GM19238 (cell line): ENCODE measurements at regions not wholly inside any gene's neighbourhood (a gene's known extent, or its start where the extent isn't known, plus 50 kb on each side); places are given as distances from the start of the nearest gene placed in this dataset.
"Not testable (repeated sequence)": the region's sequence is repeated elsewhere in the genome, so short reads cannot be mapped to it uniquely, and the experiment has no call there.

Source experiments
- DNase-seq: peaks from one replicate; pipeline ENCODE4 v3.0.0; 2011; ENCODE audit warnings: low spot score; ENCODE audit not compliant: insufficient read length

DNA sequence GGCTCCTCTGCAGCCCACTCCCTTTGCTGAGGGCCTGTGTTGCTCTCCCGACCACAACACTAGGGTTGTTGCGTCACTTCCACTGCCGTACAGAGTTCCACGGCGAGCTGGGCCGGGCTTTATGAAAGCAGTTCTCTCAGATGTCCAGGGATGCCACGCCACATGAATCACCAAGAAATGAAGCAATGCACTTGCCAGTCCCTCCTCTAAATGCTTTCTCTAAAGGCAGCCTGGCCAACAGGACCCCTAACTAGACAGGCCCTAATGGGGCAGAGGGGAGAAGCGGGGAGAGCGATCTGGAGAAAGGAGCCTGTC, 188.7 kb downstream of the CTTN start:
- DNase-seq = no peak

DNA sequence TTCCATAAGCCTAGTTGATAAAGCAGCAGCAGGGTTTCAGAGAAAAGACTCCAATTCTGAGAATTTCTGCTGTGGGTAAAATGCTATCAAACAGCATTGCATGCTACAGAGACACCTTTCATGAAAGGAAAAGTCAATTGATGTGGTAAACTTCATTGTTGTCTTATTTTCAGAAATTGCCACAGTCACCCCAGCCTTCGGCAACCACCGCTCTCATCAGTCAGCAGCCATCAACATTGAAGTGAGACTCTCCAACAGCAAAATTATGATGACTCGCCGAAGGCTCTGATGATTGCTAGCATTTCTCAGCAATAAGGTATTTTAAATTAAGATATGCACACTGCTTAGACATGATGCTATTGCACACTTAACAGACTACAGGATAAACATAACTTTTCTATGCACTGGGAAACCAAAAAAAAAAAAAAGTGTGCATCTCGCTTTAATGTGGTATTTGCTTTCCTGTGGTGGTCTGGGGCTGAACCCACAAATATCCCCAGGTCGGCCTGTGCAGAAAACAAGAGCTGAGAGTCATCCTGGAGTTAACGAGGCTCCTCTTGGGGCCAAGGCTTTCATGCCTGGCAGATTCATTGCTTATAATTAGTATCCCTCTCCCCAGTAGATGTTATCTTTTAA, 192.1 kb downstream of the CTTN start:
- no peak for DNase-seq

DNA sequence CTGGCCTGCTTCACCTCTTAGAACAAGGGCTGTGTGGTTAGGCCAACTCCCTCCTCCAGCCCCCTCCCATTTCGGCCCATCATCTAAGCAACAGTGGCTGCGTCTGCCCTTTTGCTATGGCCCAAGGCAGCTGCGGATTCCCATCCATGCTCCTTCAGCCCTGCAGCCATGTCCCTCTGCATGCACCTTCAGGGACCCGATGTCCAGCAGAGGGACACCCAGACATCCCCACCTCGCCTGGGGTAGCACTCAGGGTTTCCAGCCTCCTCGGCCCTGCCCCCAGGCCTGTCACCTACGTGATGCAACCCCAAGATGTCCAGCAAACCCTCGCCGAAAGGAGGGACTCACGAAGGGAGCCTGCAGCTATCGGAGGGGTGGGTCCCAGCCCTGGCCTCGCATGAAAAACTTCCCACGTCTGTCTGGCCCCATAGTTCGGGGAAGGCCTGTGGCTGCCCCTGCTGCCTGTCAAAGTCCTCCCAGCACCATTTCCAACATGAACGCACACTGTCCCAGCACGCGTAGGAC, 194.4 kb downstream of the CTTN start:
- DNase-seq = no peak

- DNase-seq = no peak
Measured at GRCh38 chr11:70593446-70593983, 195.2 kb downstream of the CTTN start.

DNA sequence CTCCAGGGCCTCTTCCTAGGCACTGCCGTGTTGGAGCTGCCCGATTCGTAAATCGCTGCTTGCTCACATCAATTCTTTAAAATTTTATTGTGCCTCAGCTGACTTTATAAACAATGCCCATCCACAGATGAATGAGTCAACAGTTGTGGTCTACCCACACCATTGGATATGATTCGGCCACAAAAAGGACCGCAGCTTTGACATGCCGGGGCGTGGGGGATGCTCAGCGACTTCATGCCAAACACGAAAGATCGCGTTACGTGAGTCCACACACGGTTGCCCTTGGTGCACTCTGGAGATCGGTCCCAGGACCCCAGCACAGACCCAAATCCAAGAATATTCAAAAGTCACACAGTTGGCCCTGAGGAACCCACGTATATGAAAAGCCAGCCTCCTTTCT, 195.7 kb downstream of the CTTN start:
- no peak for DNase-seq

- DNase-seq = no peak
Measured at GRCh38 chr11:70594606-70595005, 196.3 kb downstream of the CTTN start.

- DNase-seq = no peak
Measured at GRCh38 chr11:70595016-70595415, 196.7 kb downstream of the CTTN start.

DNA sequence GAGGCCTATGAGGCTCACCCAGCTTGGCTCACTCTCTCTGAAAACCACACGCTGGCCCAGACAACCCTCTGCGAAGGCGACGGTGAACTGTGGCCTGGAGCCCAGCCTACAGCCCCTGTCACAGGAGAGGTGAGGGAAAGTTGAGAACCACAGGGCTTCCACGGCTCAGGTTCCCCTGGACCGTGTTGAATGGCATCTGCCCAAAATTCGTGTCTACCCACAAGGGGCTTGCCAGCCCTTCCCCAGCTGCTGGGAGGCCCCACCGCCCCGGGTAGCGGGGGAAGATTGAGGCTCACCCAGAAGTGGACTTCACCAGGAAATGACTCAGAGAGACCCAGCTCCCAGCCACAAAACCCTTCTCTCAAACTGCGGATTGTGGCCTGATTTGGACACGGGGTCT, 197.1 kb downstream of the CTTN start:
- no peak for DNase-seq

DNA sequence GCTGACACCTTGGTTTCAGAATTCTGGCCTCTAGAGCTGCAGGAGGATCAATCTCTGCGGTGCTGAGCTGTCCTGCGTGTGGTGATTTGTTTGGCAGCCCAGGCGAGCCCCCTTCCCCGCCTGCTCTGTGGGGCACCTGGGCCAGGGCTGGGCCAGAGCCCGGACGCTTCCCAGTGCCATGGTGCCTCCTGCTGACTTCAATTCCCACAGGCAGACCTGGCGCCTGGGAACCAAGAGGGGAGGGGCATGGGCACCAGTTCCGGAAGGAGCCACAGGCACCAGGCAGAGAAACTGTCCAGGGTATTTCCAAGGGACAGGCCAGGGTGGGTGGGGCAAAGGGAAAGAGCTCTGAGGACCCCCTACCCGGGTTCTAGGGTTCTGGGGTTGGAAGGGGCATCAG, 197.8 kb downstream of the CTTN start:
- DNase-seq = no peak

GRCh38 chr11:70597006-70597555, 198.8 kb downstream of the CTTN start:
- DNase-seq = no peak

DNA sequence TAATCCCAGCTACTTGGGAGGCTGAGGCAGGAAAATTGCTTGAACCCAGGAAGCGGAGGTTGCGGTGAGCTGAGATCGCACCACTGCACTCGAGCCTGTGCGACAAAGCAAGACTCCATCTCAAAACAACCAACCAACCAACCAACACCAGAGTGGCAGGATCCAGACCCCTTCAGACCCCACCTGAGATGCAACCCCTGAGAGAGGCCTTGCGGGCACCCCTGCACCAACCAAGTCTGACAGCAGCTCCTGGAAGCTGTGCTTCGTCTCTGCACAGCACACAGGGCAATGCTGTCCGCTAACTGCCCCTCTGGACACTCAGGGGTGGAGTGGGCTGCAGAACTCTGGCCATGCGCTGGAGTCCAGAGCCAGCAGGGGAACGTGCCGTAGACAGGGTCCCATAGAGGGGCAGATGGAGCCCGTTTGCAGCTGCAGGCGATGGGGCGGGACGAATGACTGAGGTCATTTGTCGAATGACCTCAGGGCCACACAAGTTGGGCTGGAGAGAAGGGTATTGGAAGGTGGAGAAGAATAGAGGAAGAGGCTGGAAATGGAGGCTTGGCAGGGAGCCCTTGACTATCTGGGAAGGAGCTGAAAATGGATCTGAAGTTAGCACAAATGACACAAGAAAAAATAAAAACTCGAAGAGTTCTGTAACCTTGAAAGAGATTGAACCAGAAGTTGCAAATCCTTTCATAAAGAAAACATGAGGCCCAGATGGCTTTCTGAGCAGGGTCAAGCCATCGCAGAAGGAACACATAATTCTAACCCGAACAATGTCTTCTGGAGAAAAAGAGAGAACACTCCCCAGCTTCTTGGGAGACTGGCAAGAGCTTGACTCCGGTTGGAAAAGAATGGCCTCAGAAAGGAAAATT, 199.7 kb downstream of the CTTN start:
- no peak for DNase-seq

GRCh38 chr11:70600911-70601415, 202.6 kb downstream of the CTTN start:
- not testable (repeated sequence) for DNase-seq

- DNase-seq = no peak
Measured at GRCh38 chr11:70601861-70602538, 203.7 kb downstream of the CTTN start.

- DNase-seq = no peak
Measured at GRCh38 chr11:70603114-70603755, 204.9 kb downstream of the CTTN start.

DNA sequence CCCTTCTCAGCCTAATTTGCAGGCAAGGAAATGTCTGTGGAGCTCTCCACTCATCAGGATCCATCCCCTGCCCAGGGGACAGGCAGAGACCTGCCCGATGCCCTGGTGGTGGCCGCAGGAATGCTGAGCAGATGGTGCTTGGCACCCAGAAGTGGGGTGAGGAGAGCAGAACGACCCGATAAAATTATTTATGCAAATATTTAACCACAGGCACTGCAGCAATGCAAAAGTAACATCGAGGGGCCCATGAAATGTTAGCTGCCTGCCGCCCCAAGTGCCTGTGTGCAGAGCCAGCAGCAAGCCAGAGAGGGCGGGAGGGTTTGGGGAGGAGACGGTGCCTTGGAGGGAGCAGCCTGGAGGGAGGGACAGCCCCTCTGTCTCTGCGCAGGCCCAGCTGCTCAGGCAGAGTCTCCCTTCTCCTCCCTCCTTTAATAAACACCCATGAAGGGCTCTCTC, 205.5 kb downstream of the CTTN start:
- DNase-seq = no peak

GRCh38 chr11:70604221-70604620, 205.9 kb downstream of the CTTN start:
- DNase-seq = no peak

- no peak for DNase-seq
Measured at GRCh38 chr11:70604630-70605467, 206.5 kb downstream of the CTTN start.

DNA sequence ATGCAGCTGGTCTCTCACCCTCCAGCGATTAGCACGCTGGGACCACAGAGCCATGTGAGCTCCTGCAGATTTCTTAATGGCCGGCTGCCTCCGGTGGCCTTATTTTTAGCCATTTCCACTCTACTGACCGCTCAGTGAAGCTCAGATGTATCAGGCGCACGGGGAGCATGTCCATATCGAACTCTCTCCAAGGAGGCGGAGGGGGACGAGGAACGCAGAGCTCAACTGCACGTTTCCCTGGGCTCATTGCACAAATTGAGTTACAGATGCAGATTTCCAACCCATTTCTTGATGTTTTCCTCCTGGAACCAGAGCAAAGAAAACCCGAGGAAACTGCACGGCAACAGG, 207.1 kb downstream of the CTTN start:
- no peak for DNase-seq

DNA sequence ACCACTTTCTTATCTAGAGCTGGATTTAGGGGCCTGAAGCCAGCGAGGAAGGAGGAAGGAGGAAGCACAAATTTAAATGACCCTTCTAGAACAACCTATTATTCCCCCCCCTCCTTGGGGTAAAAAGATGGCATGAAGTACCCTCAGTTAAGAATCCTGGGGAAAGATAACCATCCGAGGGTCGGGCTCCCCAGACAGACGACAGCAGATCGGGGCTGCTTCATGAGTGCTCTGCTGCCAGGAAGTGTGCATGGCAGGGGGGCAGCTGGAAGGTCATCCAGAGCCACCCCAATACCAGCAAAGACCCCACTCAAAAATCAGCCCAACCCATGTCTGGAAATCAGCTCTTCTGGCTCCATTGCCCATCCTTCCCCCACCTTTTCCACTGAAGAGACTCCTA, 207.5 kb downstream of the CTTN start:
- no peak for DNase-seq
